UCSD-AML1 (cell line): ENCODE measurements at regions not wholly inside any gene's neighbourhood (a gene's known extent, or its start where the extent isn't known, plus 50 kb on each side); places are given as distances from the start of the nearest gene placed in this dataset.

Experiments
- DNase-seq: peaks from one replicate; lab custom pipeline; 2025; ENCODE audit not compliant: unreplicated experiment; lab: John Stamatoyannopoulos, UW

- DNase-seq, result no peak
Measured at GRCh38 chr3:150269526-150269925, 138.6 kb upstream of the TSC22D2 start.

DNA sequence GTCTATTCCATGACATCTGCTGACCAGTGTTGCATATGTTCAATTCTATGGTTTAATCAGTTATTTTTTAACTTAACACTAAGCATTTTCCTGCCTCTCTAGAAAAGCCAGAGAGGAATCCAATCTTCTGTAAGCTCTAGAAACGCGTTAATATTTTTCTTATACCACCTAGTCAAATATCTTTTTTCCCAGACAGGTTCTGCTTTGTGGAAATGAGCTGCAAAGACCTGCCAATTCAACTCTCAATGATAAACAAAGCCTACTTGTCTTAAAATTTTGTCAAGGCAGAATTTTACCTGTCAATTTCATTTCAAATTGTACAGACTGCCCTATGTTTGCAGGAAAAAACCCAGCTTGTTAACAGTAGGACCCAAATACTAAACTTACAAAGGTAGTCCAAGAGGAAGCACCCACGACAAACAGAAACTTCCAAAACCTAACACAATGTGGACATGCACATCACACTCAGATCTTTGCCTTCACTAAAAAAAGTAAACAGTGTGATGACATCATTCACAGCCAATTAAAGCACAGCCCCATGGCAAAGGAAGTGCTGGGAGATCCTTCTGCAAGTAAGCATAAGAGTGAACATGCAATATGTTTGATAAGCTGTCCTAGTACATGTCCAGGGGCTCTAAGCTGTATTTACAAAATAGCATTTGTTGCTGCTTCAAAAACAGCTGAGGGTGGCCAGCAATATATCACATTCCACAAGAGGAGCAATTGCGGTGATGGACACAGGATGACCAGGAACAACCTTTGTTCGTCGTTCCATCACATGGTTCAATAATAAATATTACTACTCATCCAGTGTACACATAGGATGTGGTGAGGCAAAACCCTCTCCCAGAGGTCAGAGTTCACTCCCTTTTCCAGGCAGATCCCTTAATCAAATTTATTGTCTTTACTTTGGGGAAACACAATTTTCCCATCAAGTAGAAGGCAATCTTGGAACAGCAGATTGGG lies 139.4 kb upstream of the TSC22D2 start:
- no peak for DNase-seq

GRCh38 chr3:150267288-150267687 lies 140.8 kb upstream of the TSC22D2 start:
- DNase-seq, result no peak

- DNase-seq, result no peak
Measured at GRCh38 chr3:150265305-150265704, 142.8 kb upstream of the TSC22D2 start.

GRCh38 chr3:150264561-150265279 lies 143.4 kb upstream of the TSC22D2 start:
- no peak for DNase-seq

- DNase-seq, result no peak
Measured at GRCh38 chr3:150261958-150262357, 146.1 kb upstream of the TSC22D2 start.

GRCh38 chr3:150261418-150261817 lies 146.7 kb upstream of the TSC22D2 start:
- no peak for DNase-seq

DNA sequence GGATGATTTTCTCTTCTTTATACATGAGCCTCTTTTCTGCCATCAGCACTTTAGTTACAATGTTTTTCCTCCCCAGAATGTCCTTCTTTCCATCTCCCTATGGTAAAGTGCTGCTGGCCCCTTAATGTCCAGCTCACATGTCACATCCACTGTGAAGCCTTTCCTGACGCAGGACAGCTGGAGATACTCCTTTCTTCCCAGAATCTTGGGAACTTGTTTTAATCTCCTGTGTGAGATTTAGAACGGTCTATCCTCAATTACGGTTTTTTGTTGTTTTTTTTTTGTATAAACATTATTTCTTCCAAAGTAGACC lies 147.7 kb upstream of the TSC22D2 start:
- no peak for DNase-seq

GRCh38 chr3:150259526-150260397 lies 148.3 kb upstream of the TSC22D2 start:
- DNase-seq, result no peak

DNA sequence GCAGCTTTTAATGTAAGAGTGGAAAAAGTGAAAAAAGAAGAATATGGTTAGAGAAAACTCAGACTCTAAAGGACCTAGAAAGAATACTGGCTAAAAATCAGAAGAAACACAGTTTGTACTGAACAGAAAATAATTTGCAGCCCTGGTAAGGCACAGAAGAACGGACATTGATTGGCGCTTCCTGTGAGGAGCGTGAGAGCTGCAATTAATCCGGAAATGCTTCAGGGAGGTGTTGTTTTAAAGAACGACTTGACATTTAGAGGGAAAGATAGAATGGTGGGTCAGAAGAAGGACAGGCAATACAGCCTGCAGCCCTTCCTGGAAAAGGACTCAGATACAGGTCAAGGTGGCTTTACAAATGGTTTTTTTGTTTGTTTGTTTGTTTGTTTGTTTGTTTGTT lies 151.3 kb upstream of the TSC22D2 start:
- DNase-seq, result no peak

DNA sequence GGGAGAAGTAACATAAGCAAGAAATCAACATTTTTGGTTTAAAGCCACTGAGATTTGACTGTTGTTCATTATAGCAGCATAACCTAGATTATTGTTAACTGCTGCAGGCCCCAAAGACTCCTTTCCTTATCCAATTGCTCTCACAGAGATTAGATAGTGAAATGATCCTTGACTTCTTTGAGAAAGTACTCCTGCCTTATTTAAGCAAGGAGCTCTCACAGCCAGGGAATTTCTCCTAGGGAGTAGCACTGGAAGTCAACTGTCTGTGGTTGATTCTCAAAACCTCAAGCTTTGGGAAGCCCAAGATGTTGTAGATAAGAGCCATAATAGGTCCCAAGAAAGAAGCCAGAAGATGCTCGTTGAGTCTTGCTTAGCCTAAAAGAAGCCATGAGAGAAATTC lies 151.8 kb upstream of the TSC22D2 start:
- DNase-seq, result no peak

- no peak for DNase-seq
Measured at GRCh38 chr3:150255826-150256225, 152.3 kb upstream of the TSC22D2 start.

DNA sequence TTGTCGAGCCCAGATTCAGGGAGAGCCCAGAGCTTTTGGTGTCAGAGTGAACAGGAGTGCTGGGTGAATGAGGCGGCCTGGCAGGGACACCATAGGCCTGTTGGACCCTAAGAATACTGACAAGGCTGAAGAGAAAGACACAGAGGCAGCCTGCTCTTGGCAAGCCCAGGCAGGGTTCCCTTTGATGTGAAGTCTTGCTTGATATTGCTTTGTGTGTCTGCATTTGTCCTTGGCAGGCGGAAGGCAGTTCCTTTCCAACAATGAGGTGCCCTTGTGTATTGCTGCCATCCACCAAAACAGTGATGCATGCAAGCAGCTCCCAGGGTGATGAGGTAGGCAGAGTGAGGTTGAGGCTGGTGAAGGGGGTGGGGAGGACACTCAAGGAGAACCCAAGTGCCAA lies 152.7 kb upstream of the TSC22D2 start:
- no peak for DNase-seq

DNA sequence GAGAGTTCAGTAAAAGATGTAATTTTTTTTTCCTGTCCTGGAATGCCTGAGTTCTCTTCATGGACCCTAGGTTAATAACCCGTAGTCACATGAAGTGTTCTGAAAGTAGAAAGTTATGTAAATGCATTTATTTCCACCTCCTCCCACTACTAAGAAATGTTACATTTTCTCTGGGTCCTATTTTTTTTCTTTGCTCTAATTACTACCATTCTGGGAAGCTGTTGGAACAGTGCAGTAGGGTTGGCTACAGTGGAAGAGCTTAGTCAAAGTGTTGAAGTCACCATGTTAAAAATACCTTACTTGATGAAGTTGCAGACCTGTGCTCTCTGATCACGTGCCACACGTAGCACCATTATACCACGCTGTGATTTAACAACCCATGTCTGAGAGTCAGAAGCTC lies 153.8 kb upstream of the TSC22D2 start:
- DNase-seq, result no peak

- DNase-seq, result no peak
Measured at GRCh38 chr3:150253622-150254021, 154.5 kb upstream of the TSC22D2 start.

- no peak for DNase-seq
Measured at GRCh38 chr3:150252462-150252861, 155.6 kb upstream of the TSC22D2 start.

DNA sequence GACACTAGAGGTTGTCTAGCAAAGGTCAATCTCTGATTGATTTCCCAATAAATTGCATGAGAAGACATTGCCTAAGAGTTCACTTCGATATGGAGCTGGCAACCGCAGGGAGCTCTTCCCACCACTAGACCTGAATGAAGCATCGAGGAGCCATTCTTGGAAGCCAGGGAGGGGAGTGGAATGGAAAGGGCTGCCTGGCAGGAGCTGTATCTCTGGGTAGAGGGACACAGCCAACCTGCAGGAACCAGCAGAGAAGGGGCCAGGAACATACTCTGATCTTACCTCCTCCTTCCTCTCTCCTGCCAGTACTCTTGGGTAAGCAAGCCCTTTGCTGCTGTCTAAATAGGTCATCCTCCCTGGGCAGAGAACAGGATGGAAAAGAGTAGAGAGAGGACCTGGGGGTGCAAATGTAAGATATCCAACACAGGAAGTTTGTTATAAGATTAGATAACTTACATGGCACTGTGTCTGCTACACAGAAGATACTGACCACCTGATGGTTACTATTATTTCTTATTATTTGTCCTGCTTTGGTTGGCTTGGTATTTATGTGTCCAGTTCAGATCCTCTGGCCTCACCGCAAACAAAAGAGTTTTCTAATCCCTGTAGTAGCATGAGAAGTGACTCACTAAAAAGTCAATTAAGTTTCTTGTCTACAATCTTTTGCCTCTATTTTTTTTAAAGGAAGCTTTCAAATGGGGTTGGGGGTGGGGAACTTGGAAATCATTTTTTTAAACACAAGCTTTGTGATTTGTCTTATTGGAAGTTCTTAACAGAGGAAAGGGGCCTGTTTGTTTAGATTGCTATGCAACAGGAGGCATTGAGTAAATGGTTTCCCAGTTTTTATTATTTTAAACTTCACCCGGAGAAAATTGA lies 156.7 kb upstream of the TSC22D2 start:
- no peak for DNase-seq

DNA sequence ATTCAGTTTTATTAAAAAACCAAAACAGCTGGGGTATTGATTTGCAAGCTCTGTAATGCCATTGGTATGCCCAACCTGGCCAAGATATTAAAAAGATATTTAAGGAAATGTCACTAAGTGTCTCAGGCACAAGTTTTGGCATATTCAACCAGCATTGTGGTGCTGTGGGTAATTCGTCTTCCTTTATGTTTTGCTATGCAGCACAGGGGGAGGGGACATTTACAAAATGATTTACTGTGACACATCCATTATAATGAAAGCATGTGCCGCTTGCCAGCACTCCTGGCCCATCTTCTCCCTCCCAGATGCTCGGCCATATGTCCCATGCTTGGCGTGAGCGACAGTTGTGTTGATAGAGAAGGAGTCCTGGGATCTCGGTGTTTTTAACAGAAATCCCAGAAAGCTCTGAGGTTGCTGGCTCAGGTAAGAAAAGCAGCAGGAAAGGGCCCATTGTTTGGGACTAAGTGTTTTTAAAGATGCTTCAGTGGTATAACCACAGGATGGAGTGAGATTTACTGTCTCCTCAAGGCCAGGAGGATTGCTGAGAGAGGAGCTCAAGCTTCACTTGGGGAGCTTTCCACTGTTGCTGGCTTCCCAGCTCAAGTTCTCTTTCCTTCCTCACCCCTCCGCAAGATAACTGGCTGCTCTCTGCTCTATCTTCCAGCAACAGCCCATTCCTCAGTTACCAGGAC lies 158.2 kb upstream of the TSC22D2 start:
- DNase-seq, result no peak

DNA sequence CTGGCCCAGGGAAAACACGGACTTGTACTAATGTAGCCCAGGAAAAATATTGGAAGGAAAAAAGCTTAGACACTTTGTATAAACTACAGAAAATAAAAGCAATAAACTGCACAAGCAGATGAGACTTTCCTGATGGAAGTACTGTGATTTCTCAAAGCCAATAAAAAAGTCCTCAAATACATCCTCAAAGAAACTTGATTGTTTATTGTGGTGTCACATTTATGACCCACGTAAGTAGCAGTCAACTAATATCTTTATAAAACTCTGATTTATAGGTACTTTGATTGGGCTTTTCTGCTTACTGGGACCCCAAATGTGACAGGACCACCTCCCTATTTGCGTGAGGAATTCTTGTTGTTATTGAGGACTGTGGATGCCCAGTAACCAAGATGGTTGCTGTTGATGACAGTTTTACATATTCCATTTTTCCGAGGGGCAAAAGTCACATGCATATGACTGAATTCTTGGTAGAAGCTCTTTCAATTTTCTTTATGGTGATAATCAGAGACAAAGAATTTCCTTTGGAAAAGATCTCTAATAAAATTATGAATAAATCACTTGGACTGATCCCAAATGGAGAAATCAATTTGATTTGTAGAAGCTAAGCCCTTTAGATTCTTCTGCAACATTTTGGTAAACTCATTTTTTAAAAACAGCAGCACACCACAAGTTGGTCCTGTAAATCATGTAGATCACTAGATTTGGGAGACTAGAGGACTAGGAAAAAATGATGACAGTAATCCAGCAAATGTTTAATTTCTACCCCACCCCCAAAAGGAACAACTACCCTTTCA lies 159.0 kb upstream of the TSC22D2 start:
- DNase-seq, result no peak
